ENCODE measurements at regions not wholly inside any gene's neighbourhood (a gene's known extent, or its start where the extent isn't known, plus 50 kb on each side); places are given as distances from the start of the nearest gene placed in this dataset.
"Not testable (repeated sequence)": the region's sequence is repeated elsewhere in the genome, so short reads cannot be mapped to it uniquely, and the experiment has no call there.

- no peak for TF ChIP-seq CTCF (IDR thresholded peaks at IDR 0.05)
- no peak for DNase-seq
- ATAC-seq, result no peak
- H3K4me3 ChIP-seq, result no peak overlapping the region
- no peaks in the 10 kb centered on the region for H3K4me1 ChIP-seq
- no peaks in the 10 kb centered on the region for H3K36me3 ChIP-seq
- intact Hi-C loops (cut with DNase I), result no loop called here
- H3K27ac ChIP-seq, result no peak overlapping the region
- no peaks in the 10 kb centered on the region for H3K27me3 ChIP-seq (ENCODE audit: low read depth)
- H3K9me3 ChIP-seq, result no peaks in the 10 kb centered on the region
These were observed 61.7 kb upstream of the ATF7IP2 start for GRCh38 chr16:10324210-10324609.

DNA sequence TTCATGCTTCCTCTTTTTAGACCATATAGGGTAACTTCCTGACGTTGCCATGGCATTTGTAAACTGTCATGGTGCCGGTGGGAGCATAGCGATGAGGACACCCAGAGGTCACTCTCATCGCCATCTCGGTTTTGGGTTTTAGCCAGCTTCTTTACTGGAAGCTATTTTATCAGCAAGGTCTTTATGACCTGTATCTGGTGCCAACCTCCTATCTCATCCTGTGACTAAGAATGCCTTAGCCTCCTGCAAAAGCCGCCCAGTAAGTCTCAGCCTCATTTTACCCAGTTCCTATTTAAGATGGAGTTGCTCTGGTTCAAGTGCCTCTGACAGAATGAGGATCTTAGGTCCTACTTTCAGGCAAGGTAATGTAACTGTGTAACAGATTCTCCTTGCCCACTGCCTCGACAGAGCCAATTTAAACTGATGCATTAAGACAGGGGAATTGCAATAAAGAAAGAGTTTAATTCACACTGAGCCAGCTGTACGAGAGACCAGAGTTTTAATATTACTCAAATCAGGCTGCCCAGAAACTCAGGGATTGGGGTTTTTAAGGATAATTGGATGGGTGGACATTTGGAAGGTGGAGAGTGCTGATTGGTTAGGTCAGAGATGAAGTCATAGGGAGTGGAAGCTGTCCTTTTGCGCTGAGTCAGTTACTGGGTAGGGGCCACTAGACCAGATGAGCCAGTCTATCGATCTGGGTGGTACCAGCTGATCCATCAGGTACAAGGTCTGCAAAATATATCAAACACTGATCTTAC is 59.9 kb upstream of the ATF7IP2 start:
- H3K27me3 ChIP-seq (ENCODE audit: low read depth), result no peaks in the 10 kb centered on the region
- no peaks in the 10 kb centered on the region for H3K9me3 ChIP-seq
- H3K4me3 ChIP-seq, result no peak overlapping the region
- no peak for TF ChIP-seq CTCF (IDR thresholded peaks at IDR 0.05)
- intact Hi-C loops (cut with DNase I), result no loop called here
- no peaks in the 10 kb centered on the region for H3K4me1 ChIP-seq
- ATAC-seq (no peak), DNase-seq (no peak)
- no peak overlapping the region for H3K27ac ChIP-seq
- H3K36me3 ChIP-seq, result no peaks in the 10 kb centered on the region

- no peak for ATAC-seq
- intact Hi-C loops (cut with DNase I), result no loop called here
These were observed 59.2 kb upstream of the ATF7IP2 start for GRCh38 chr16:10326647-10327046.

DNA sequence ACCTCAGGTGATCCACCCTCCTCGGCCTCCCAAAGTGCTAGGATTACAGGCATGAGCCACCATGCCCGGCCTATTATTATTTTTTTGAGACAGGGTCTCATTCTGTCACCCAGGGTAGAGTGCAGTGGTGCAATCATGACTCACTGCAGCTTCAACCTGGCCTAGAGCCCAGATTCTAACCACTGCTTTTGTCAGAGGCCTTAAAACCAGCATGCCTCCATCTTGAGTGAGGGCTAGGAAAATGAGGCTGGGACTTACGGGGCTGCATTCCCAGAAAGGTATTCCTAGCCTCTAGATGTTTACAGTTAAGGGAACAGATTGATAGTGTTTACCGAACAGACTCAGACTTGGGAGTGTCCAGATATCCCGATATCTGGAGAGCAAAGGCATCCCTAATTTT is 57.6 kb upstream of the ATF7IP2 start:
- H3K4me3 ChIP-seq; H3K9me3 ChIP-seq; intact Hi-C loops (cut with DNase I); H3K36me3 ChIP-seq; ATAC-seq; H3K27ac ChIP-seq; H3K4me1 ChIP-seq; DNase-seq; H3K27me3 ChIP-seq (ENCODE audit: low read depth): not testable (repeated sequence)

More at GRCh38 chr16:10326647-10327046, 59.2 kb upstream of the ATF7IP2 start:
- Histone ChIP-seq H3K4me1 (no peaks in the 10 kb centered on the region), H3K27ac (no peak overlapping the region), H3K27me3 (ENCODE audit: low read depth) (no peaks in the 10 kb centered on the region), H3K36me3 (no peaks in the 10 kb centered on the region), H3K9me3 (no peaks in the 10 kb centered on the region), H3K4me3 (no peak overlapping the region)
- DNase-seq, result no peak
- no peak for TF ChIP-seq CTCF (IDR thresholded peaks at IDR 0.05)

DNA sequence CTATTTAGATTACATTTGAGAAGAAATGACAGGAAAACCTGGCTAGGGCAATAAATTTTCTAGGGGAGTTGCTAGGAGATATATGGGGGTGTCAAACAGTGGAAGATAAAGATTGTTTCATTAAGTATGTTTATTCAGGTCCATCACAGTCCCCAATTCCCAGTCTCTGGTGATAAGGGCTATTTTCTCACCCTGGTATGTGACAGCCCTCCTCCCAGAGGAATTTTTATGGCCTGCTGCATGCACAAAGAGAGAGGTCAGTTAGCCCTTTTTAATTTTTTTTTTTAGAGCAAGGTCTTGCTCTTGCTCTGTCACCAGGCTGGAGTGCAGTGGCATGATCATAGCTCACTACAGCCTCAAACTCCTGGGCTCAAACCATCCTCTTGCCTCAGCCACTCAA is 53.6 kb upstream of the ATF7IP2 start:
- no peak for TF ChIP-seq CTCF (IDR thresholded peaks at IDR 0.05)
- Histone ChIP-seq H3K27me3 (ENCODE audit: low read depth) (no peaks in the 10 kb centered on the region), H3K9me3 (no peaks in the 10 kb centered on the region), H3K4me1 (no peaks in the 10 kb centered on the region), H3K27ac (no peak overlapping the region), H3K36me3 (no peaks in the 10 kb centered on the region), H3K4me3 (no peak overlapping the region)
- intact Hi-C loops (cut with DNase I), result no loop called here
- ATAC-seq (no peak), DNase-seq (no peak)

DNA sequence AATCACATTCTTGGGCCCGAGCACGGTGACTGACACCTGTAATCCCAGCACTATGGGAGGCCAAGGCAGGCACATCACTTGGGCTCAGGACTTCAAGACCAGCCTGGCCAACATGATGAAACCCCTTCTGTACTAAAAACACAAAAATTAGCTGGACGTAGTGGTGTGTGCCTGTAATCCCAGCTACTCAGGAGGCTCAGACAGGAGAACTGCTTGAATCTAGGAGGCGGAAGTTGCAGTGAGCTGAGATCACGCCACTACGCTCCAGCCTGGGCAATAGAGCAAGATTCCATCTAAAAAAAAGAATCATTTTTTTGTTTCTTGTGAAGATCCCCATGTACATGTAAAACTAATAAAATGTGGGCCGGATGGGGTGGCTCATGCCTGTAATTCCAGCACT is 53.1 kb upstream of the ATF7IP2 start:
- ATAC-seq (no peak), DNase-seq (no peak)
- intact Hi-C loops (cut with DNase I), result no loop called here
- no peaks in the 10 kb centered on the region for H3K27me3 ChIP-seq (ENCODE audit: low read depth)
- H3K4me3 ChIP-seq, result no peak overlapping the region
- no peaks in the 10 kb centered on the region for H3K9me3 ChIP-seq
- no peak overlapping the region for H3K27ac ChIP-seq
- no peaks in the 10 kb centered on the region for H3K4me1 ChIP-seq
- H3K36me3 ChIP-seq, result no peaks in the 10 kb centered on the region
- no peak for TF ChIP-seq CTCF (IDR thresholded peaks at IDR 0.05)
